ENCODE measurements at regions not wholly inside any gene's neighbourhood (a gene's known extent, or its start where the extent isn't known, plus 50 kb on each side); places are given as distances from the start of the nearest gene placed in this dataset.

DNA sequence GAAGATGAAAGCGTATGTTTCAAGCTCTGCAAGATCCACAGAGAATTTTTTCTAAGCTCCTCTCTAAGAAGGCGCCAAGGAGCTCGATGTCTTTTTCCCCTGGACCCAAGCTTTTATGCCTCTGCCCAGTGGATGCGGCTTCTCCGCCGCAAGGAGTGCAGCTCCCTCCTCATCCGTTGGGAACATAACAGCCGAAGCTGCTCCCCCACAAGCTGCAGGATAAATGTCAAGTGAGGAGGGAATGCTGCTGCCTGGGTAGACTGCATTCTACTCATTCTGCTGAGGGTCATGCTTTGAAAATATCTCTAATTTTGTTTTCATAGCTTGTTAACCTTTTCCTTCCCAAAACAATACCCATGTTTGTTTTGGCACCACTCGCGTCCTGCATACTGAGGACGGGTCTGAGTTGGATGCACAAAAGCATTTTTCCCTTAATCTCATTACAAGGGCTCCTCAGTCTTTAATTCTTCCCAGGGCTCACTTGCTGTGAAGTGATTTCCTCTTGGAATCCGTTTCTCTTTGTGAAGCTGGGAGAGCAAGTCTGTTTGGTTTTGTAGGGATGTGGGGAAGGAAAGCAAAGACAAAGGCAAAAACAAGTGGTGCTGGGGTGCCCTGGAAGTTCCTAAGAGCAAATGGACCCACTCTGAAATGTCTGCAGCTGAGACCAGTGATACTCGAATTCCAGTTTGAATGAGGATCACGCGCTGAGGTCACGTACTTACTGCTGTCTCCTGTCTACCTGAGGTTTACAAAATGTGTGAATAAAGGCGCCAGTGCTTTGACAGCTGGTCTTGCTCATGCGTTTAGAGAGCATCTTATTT lies 134.0 kb upstream of the IRF2BP2 start:
- no peaks in the 10 kb centered on the region for H3K36me3 ChIP-seq (ENCODE audit: insufficient read depth, low read length)
- DNase-seq = no peak
- no peak overlapping the region for H3K4me3 ChIP-seq (ENCODE audit: low read length)
- POLR2A ChIA-PET = interaction anchor here (0.6 kb wide), 1 partner anchor 102 kb away, joined by 4 read pairs; no protein-coding TSS in a partner anchor
- Mint-ChIP-seq H3K9me3 (no peaks in the 10 kb centered on the region), H3K27me3 (peaks cover 0 to 6% of the 10 kb centered on the region in 2 donors), H3K4me1 (no peaks in the 10 kb centered on the region), H3K27ac (peak overlapping the region in 1 of 8 donors; percentile 66), H3K4me3 (no peak overlapping the region), H3K36me3 (no peaks in the 10 kb centered on the region)
- no peak overlapping the region for H3K27ac ChIP-seq (ENCODE audit: low read depth, low read length)
- no peaks in the 10 kb centered on the region for H3K27me3 ChIP-seq (ENCODE audit: insufficient read depth, low read length, poor library complexity, severe bottlenecking)
- CTCF ChIA-PET = interaction anchor here (0.7 to 1.7 kb wide), 3 partner anchors 16 to 20 kb away, joined by 3 to 5 read pairs (median 3); no protein-coding TSS in a partner anchor
- H3K4me1 ChIP-seq (ENCODE audit: insufficient read depth, low read length) = no peaks in the 10 kb centered on the region
- H3K9me3 ChIP-seq (ENCODE audit: low read length) = no peaks in the 10 kb centered on the region

DNA sequence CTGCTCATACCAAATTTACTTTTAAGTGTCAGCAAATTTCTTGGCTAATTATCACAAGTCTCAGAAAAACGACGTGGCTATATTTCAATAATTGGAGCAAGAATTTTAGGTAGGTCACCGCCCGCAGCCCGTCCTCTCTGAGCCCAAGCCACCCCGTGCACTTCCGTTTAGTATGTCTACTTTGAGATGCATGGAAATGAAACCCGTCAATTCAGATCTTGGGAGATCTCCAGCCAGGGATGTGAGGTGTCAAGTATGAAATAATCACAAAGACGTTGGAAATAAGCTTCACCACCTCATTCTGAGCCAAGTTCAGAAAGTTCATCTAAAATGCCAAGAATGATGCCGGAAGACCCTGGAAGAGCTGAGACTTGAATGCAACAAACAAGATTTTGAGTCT lies 132.6 kb upstream of the IRF2BP2 start:
- no peak for DNase-seq
- Mint-ChIP-seq H3K9me3 (no peaks in the 10 kb centered on the region), H3K27ac (no peak overlapping the region), H3K27me3 (peaks cover 0 to 3% of the 10 kb centered on the region in 2 donors), H3K36me3 (no peaks in the 10 kb centered on the region), H3K4me3 (no peak overlapping the region), H3K4me1 (no peaks in the 10 kb centered on the region)
- ChIA-PET CTCF (interaction anchor here (1.4 kb wide), 1 partner anchor 243 kb away, joined by 3 read pairs; no protein-coding TSS in a partner anchor), POLR2A (no interaction called here)
- no peak overlapping the region for H3K27ac ChIP-seq (ENCODE audit: low read depth, low read length)
- no peaks in the 10 kb centered on the region for H3K9me3 ChIP-seq (ENCODE audit: low read length)
- no peaks in the 10 kb centered on the region for H3K4me1 ChIP-seq (ENCODE audit: insufficient read depth, low read length)
- no peak overlapping the region for H3K4me3 ChIP-seq (ENCODE audit: low read length)
- no peaks in the 10 kb centered on the region for H3K36me3 ChIP-seq (ENCODE audit: insufficient read depth, low read length)
- H3K27me3 ChIP-seq (ENCODE audit: insufficient read depth, low read length, poor library complexity, severe bottlenecking) = no peaks in the 10 kb centered on the region

DNA sequence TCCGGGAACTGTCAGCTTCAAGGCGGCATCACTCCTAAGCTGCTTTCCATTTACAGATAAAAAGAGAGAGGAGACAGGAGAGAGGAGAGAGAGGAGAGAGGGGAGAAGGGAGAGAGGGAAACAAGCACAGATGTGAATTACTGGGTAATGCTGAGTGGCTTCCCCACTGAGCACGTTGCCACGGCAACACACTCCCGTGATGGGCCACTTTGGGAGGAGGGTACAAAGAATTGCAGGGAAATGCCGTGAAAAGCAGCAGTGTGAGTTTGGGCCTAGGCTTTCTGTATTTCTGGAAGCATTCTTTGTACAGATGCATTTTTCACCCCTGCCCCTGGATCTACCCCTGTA lies 128.0 kb upstream of the IRF2BP2 start:
- no peaks in the 10 kb centered on the region for H3K9me3 ChIP-seq (ENCODE audit: low read length)
- H3K27me3 ChIP-seq (ENCODE audit: insufficient read depth, low read length, poor library complexity, severe bottlenecking) = no peaks in the 10 kb centered on the region
- no peaks in the 10 kb centered on the region for H3K4me1 ChIP-seq (ENCODE audit: insufficient read depth, low read length)
- Mint-ChIP-seq H3K36me3 (no peaks in the 10 kb centered on the region), H3K4me3 (no peak overlapping the region), H3K27me3 (peaks cover 0 to 2% of the 10 kb centered on the region in 2 donors), H3K4me1 (peaks cover 0 to under 1% (median 0%) of the 10 kb centered on the region in 3 donors), H3K27ac (peak overlapping the region in 1 of 8 donors; percentile 17), H3K9me3 (no peaks in the 10 kb centered on the region)
- H3K4me3 ChIP-seq (ENCODE audit: low read length) = no peak overlapping the region
- ChIA-PET CTCF (no interaction called here), POLR2A (no interaction called here)
- no peak for DNase-seq
- H3K36me3 ChIP-seq (ENCODE audit: insufficient read depth, low read length) = no peaks in the 10 kb centered on the region
- no peak overlapping the region for H3K27ac ChIP-seq (ENCODE audit: low read depth, low read length)

DNA sequence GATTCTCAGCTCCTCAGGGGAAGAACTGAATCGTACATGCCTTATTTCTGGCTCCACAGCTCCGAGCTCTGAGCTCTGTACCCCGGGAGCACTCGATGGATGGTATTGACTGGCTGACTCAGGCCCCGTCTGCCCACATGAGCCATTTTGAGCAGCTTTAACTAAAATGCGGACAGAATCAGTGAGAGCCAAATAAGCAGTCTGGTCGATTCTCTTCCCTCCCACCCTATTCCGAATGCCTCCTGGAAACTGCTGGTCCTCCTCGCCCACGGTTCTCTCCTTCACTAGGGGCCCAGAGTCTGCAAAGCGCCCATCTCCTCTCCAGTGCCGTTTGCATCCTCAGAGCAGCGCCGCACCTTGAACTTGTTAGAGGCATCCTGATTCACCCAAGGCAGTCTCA lies 125.9 kb upstream of the IRF2BP2 start:
- no peak for DNase-seq
- ChIA-PET CTCF (interaction anchor here (0.9 kb wide), 1 partner anchor 10 kb away, joined by 3 read pairs; no protein-coding TSS in a partner anchor), POLR2A (no interaction called here)
- no peaks in the 10 kb centered on the region for H3K9me3 Mint-ChIP-seq
- Histone ChIP-seq H3K9me3 (ENCODE audit: low read length) (no peaks in the 10 kb centered on the region), H3K36me3 (ENCODE audit: insufficient read depth, low read length) (no peaks in the 10 kb centered on the region), H3K4me1 (ENCODE audit: insufficient read depth, low read length) (peaks cover 20% of the 10 kb centered on the region), H3K4me3 (ENCODE audit: low read length) (no peak overlapping the region), H3K27ac (ENCODE audit: low read depth, low read length) (no peak overlapping the region), H3K27me3 (ENCODE audit: insufficient read depth, low read length, poor library complexity, severe bottlenecking) (no peaks in the 10 kb centered on the region)
- H3K36me3 Mint-ChIP-seq = no peaks in the 10 kb centered on the region
- peak overlapping the region in 1 of 7 donors; percentile 18 for H3K4me3 Mint-ChIP-seq
- peak overlapping the region in 1 of 8 donors; percentile 77 for H3K27ac Mint-ChIP-seq
- H3K4me1 Mint-ChIP-seq = peaks cover 14 to 21% (median 18%) of the 10 kb centered on the region in 3 donors
- H3K27me3 Mint-ChIP-seq = peaks cover 0 to 2% of the 10 kb centered on the region in 2 donors

DNA sequence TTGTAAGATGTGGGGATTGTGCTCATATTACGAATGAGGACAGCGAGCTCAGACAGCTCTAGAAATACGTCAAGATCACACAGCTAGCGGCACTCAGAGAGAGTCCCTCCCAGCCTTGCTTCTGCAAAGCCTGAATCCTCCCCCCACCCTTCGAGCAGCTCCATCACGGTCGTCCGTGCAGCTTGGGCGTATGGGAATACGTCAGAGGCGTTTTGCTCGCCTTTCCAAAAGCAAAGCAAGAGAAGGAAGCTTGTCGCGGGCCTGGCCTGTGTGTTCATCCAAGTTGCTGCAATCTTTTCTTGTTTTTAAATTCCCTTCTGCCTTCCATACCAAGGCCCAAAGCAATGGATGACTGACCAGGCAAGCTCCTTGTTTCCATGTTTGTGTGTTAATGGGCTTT lies 125.5 kb upstream of the IRF2BP2 start:
- DNase-seq = no peak
- peaks cover 24% of the 10 kb centered on the region for H3K4me1 ChIP-seq (ENCODE audit: insufficient read depth, low read length)
- H3K9me3 ChIP-seq (ENCODE audit: low read length) = no peaks in the 10 kb centered on the region
- no peaks in the 10 kb centered on the region for H3K36me3 Mint-ChIP-seq
- peaks cover 18 to 25% (median 22%) of the 10 kb centered on the region in 3 donors for H3K4me1 Mint-ChIP-seq
- H3K27me3 ChIP-seq (ENCODE audit: insufficient read depth, low read length, poor library complexity, severe bottlenecking) = no peaks in the 10 kb centered on the region
- H3K4me3 ChIP-seq (ENCODE audit: low read length) = no peak overlapping the region
- ChIA-PET POLR2A (no interaction called here), CTCF (interaction anchor here (0.9 kb wide), 1 partner anchor 10 kb away, joined by 3 read pairs; no protein-coding TSS in a partner anchor)
- H3K27ac Mint-ChIP-seq = peak overlapping the region in 1 of 8 donors; percentile 86
- H3K4me3 Mint-ChIP-seq = no peak overlapping the region
- no peak overlapping the region for H3K27ac ChIP-seq (ENCODE audit: low read depth, low read length)
- H3K27me3 Mint-ChIP-seq = peaks cover 0 to 2% of the 10 kb centered on the region in 2 donors
- no peaks in the 10 kb centered on the region for H3K9me3 Mint-ChIP-seq
- H3K36me3 ChIP-seq (ENCODE audit: insufficient read depth, low read length) = no peaks in the 10 kb centered on the region

DNA sequence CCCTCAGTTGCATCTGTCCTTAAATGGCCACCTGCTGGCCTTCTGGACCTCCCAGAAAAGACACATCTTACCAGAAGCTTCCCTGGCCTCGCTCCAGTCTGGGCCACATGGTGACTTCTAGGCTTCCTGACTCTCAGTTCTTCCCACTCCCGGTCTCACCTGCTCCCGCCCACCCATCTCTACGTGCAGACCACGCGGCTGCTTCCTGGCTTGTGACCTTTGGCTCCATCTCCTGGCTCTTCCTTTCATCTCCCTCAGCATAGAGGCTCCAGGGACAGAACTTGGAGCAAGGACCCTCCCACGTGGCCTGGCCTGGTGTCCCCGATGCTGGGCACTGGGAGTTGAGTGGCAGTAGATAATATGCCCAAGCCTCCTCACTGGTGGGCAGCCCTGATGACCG lies 124.9 kb upstream of the IRF2BP2 start:
- Mint-ChIP-seq H3K27ac (peak overlapping the region in 1 of 8 donors; percentile 86), H3K4me1 (peaks cover 24 to 31% (median 28%) of the 10 kb centered on the region in 3 donors), H3K4me3 (no peak overlapping the region), H3K9me3 (no peaks in the 10 kb centered on the region), H3K36me3 (no peaks in the 10 kb centered on the region), H3K27me3 (peaks cover 0 to 2% of the 10 kb centered on the region in 2 donors)
- Histone ChIP-seq H3K9me3 (ENCODE audit: low read length) (no peaks in the 10 kb centered on the region), H3K27me3 (ENCODE audit: insufficient read depth, low read length, poor library complexity, severe bottlenecking) (no peaks in the 10 kb centered on the region), H3K36me3 (ENCODE audit: insufficient read depth, low read length) (no peaks in the 10 kb centered on the region), H3K27ac (ENCODE audit: low read depth, low read length) (no peak overlapping the region), H3K4me3 (ENCODE audit: low read length) (no peak overlapping the region), H3K4me1 (ENCODE audit: insufficient read depth, low read length) (peaks cover 30% of the 10 kb centered on the region)
- no peak for DNase-seq
- CTCF ChIA-PET = interaction anchor here (0.8 to 0.9 kb wide), 2 partner anchors 11 to 130 kb away, joined by 3 read pairs; no protein-coding TSS in a partner anchor
- POLR2A ChIA-PET = no interaction called here

DNA sequence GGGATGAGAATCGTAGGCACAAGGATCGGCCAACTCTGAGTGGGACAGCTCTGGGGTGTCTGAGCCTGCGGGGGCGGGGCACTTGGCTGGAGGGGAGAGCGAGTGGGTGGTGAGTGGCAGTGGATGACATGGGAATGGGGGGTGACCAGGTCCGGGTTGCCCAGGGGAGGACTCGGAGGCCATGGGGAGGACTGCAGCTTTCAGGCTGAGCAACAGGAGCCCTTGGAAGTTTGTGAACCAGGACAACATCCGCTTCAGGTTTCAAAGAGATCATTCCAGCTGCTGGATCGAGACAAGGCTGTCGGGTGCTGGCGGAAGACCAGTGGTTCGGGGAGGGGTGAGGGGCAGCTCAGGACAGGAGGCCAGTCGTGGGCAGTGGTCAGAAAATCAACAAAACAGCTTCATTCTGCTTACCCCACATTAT lies 124.4 kb upstream of the IRF2BP2 start:
- CTCF ChIA-PET = interaction anchor here (0.8 kb wide), 1 partner anchor 129 kb away, joined by 3 read pairs; no protein-coding TSS in a partner anchor
- H3K4me1 Mint-ChIP-seq = peaks cover 27 to 35% (median 33%) of the 10 kb centered on the region in 3 donors

DNA sequence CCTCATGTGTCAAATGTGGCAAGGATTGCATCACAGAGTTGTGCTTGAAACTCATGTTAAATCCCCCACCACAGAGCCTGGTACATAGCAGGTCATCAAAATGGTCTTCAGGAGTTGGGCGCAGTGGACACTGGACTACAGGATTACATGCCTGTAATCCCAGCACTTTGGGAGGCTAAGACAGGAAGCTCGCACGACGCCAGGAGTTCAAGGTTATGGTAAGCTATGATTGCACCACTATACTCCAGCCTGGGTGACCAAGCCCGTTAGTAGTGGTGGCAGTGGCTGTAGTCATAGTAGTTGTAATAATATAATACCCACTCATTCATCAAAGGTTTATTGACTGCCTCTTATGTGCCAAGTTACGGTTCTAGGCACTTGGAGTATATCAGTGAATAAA lies 123.4 kb upstream of the IRF2BP2 start:
- no peaks in the 10 kb centered on the region for H3K27me3 ChIP-seq (ENCODE audit: insufficient read depth, low read length, poor library complexity, severe bottlenecking)
- H3K4me3 ChIP-seq (ENCODE audit: low read length) = no peak overlapping the region
- H3K36me3 ChIP-seq (ENCODE audit: insufficient read depth, low read length) = no peaks in the 10 kb centered on the region
- H3K9me3 ChIP-seq (ENCODE audit: low read length) = no peaks in the 10 kb centered on the region
- H3K27ac ChIP-seq (ENCODE audit: low read depth, low read length) = no peak overlapping the region
- no peaks in the 10 kb centered on the region for H3K9me3 Mint-ChIP-seq
- H3K27me3 Mint-ChIP-seq = peaks cover 0 to 2% of the 10 kb centered on the region in 2 donors
- ChIA-PET CTCF (interaction anchor here (1.0 kb wide), 1 partner anchor 9 kb away, joined by 3 read pairs; no protein-coding TSS in a partner anchor), POLR2A (interaction anchor here (1.0 kb wide), 1 partner anchor 39 kb away, joined by 3 read pairs; no protein-coding TSS in a partner anchor)
- DNase-seq = no peak
- no peaks in the 10 kb centered on the region for H3K36me3 Mint-ChIP-seq
- no peak overlapping the region for H3K4me3 Mint-ChIP-seq
- peaks cover 27 to 35% (median 33%) of the 10 kb centered on the region in 3 donors for H3K4me1 Mint-ChIP-seq
- peak overlapping the region in 2 of 8 donors; percentile 14 to 35 for H3K27ac Mint-ChIP-seq
- H3K4me1 ChIP-seq (ENCODE audit: insufficient read depth, low read length) = peaks cover 31% of the 10 kb centered on the region

More for the DNA sequence above, 124.4 kb upstream of the IRF2BP2 start:
- Mint-ChIP-seq H3K4me3 (no peak overlapping the region), H3K36me3 (no peaks in the 10 kb centered on the region), H3K27ac (peak overlapping the region in 2 of 8 donors; percentile 73 to 80), H3K27me3 (peaks cover 0 to 2% of the 10 kb centered on the region in 2 donors), H3K9me3 (no peaks in the 10 kb centered on the region)
- H3K4me1 ChIP-seq (ENCODE audit: insufficient read depth, low read length) = peaks cover 31% of the 10 kb centered on the region
- POLR2A ChIA-PET = no interaction called here
- DNase-seq = no peak
- H3K9me3 ChIP-seq (ENCODE audit: low read length) = no peaks in the 10 kb centered on the region
- no peaks in the 10 kb centered on the region for H3K36me3 ChIP-seq (ENCODE audit: insufficient read depth, low read length)
- H3K27me3 ChIP-seq (ENCODE audit: insufficient read depth, low read length, poor library complexity, severe bottlenecking) = no peaks in the 10 kb centered on the region
- H3K4me3 ChIP-seq (ENCODE audit: low read length) = no peak overlapping the region
- no peak overlapping the region for H3K27ac ChIP-seq (ENCODE audit: low read depth, low read length)

All from CD8-positive, alpha-beta memory T cell (primary cell).